GM12878 (cell line): ENCODE measurements at regions not wholly inside any gene's neighbourhood (a gene's known extent, or its start where the extent isn't known, plus 50 kb on each side); places are given as distances from the start of the nearest gene placed in this dataset.

Experiments used
- ATAC-seq: fragments of 200-7000 bp; cut with Tn5 transposase; 3 replicates; pipeline ENCODE4 v1.9.1; 2020; ENCODE audit warnings: mild to moderate bottlenecking, moderate library complexity
- BruUV-seq: library from RNA; stranded (reverse); fragments of 400-500 nt; replicated peaks from 2 replicates; lab custom pipeline; 2021; lab: Mats Ljungman, UMichigan
- CTCF ChIA-PET: fragments of 300-600 bp; sonication (Branson Sonifier 250); formaldehyde crosslinking; extraction: SDS; loops from one replicate; lab custom pipeline; 2021; ENCODE audit warnings: inconsistent platforms; lab: Yijun Ruan, JAX
- POLR2A ChIA-PET: fragments of 350-600 bp; formaldehyde crosslinking; extraction: SDS; loops from one replicate; lab custom pipeline; 2021; ENCODE audit warnings: inconsistent platforms; lab: Charles Lee
- RAD21 ChIA-PET: fragments of 300-600 bp; sonication (Branson Sonifier 250); formaldehyde crosslinking; loops from one replicate; lab custom pipeline; 2023; ENCODE audit warnings: antibody characterized with exemption; ENCODE audit not compliant: unreplicated experiment; lab: Charles Lee
- SMC1A ChIA-PET: fragments of 300-600 bp; sonication (Branson Sonifier 250); formaldehyde crosslinking; loops from one replicate; lab custom pipeline; 2023; ENCODE audit not compliant: unreplicated experiment, uncharacterized antibody; lab: Charles Lee
- DNase-seq: peaks from one replicate; pipeline ENCODE4 v3.0.0-alpha.2; 2011; ENCODE audit warnings: low read depth, low spot score
- FAIRE-seq: peaks from 3 replicates; lab custom pipeline; 2011; peaks lifted over from hg19 to GRCh38; lab: Jason Lieb, UNC
- H2AFZ ChIP-seq: 2 replicates; pipeline ENCODE4 v1.6.0; 2011; ENCODE audit warnings: low read depth, low read length, control low read depth; ENCODE audit not compliant: control insufficient read depth
- H3K27ac ChIP-seq: 2 replicates; pipeline ENCODE4 v1.5.1; 2011; ENCODE audit warnings: control low read depth; ENCODE audit not compliant: control insufficient read depth, insufficient read depth
- H3K27me3 ChIP-seq, 2 experiments: replicated peaks in 1 of 2; 2 replicates each; pipeline versions ENCODE4 v1.6.0 to v1.6.1; 2011; ENCODE audit warnings: low read length in 1 of 2; ENCODE audit not compliant: control insufficient read depth in 2 of 2, insufficient read depth in 2 of 2
- H3K36me3 ChIP-seq, 2 experiments: 2 replicates each; pipeline ENCODE4 v1.5.1; 2011; ENCODE audit warnings: low read length in 1 of 2; ENCODE audit not compliant: control insufficient read depth in 2 of 2, insufficient read depth in 2 of 2
- H3K4me1 ChIP-seq: 2 replicates; pipeline ENCODE4 v1.6.1; 2011; ENCODE audit warnings: mild to moderate bottlenecking, low read length, moderate library complexity, mixed read lengths; ENCODE audit not compliant: control insufficient read depth, insufficient read depth
- H3K4me2 ChIP-seq: 2 replicates; pipeline ENCODE4 v1.6.0; 2011; ENCODE audit warnings: control low read depth; ENCODE audit not compliant: control insufficient read depth, insufficient read depth
- H3K4me3 ChIP-seq: fragments of 200-600 bp; sonication (generic); 2 replicates; pipeline ENCODE4 v1.5.1; 2016
- H3K79me2 ChIP-seq: 2 replicates; pipeline ENCODE4 v1.6.0; 2011; ENCODE audit warnings: low read length; ENCODE audit not compliant: control insufficient read depth, insufficient read depth
- H3K9ac ChIP-seq: 2 replicates; pipeline ENCODE4 v1.8.0; 2011; ENCODE audit warnings: low read length, control low read depth, mixed read lengths; ENCODE audit not compliant: control insufficient read depth, insufficient read depth
- H3K9me3 ChIP-seq: replicated peaks from 3 replicates; pipeline ENCODE4 v1.5.1; 2011; ENCODE audit warnings: mild to moderate bottlenecking, low read length; ENCODE audit not compliant: control insufficient read depth, insufficient read depth
- H4K20me1 ChIP-seq: 2 replicates; pipeline ENCODE4 v1.6.0; 2011; ENCODE audit not compliant: control insufficient read depth, insufficient read depth
- ATF7 ChIP-seq: fragments of 450-650 bp; IDR thresholded peaks from 2 replicates; pipeline ENCODE4 v1.6.1; 2016; ENCODE audit warnings: low read depth, mild to moderate bottlenecking
- BACH1 ChIP-seq: fragments of 450-650 bp; IDR thresholded peaks from 2 replicates; pipeline ENCODE4 v1.6.1; 2017; ENCODE audit warnings: mild to moderate bottlenecking, borderline replicate concordance
- CBFB ChIP-seq: IDR thresholded peaks from 2 replicates; pipeline ENCODE4 v1.6.1; 2016; ENCODE audit warnings: antibody characterized with exemption, low read depth
- PKNOX1 ChIP-seq: fragments of 450-650 bp; IDR thresholded peaks from 2 replicates; pipeline ENCODE4 v1.6.1; 2016; ENCODE audit warnings: mild to moderate bottlenecking
- POLR2A ChIP-seq: IDR thresholded peaks from 2 replicates; pipeline ENCODE4 v1.6.1; 2011; ENCODE audit warnings: low read depth, mild to moderate bottlenecking, low read length
- PRDM15 ChIP-seq: fragments of 450-650 bp; formaldehyde crosslinking; IDR thresholded peaks from 2 replicates; pipeline ENCODE4 v1.4.0; 2020; ENCODE audit warnings: mild to moderate bottlenecking, moderate library complexity
- RAD21 ChIP-seq: IDR thresholded peaks from 2 replicates; pipeline ENCODE4 v1.6.1; 2011; ENCODE audit warnings: mild to moderate bottlenecking, low read depth, low read length, moderate library complexity; ENCODE audit not compliant: insufficient read depth
- STAT3 ChIP-seq: IDR thresholded peaks from 2 replicates; pipeline ENCODE4 v1.6.1; 2011; ENCODE audit warnings: low read depth, low read length, improper control_type of control experiment
- USF2 ChIP-seq: IDR thresholded peaks from 2 replicates; pipeline ENCODE4 v1.6.1; 2011; ENCODE audit warnings: low read depth, low read length, improper control_type of control experiment, borderline replicate concordance
- WRNIP1 ChIP-seq: IDR thresholded peaks from 2 replicates; pipeline ENCODE4 v1.6.1; 2011; ENCODE audit warnings: low read depth, low read length, improper control_type of control experiment, borderline replicate concordance
- ZSCAN29 ChIP-seq: fragments of 450-650 bp; IDR thresholded peaks from 2 replicates; pipeline ENCODE4 v1.6.1; 2017; ENCODE audit warnings: mild to moderate bottlenecking, moderate library complexity
- WGBS: methylation state at CpG from one replicate; pipeline ENCODE4 v1.1.6; 2016; ENCODE audit warnings: low lambda C conversion rate; ENCODE audit not compliant: insufficient replicate concordance, insufficient coverage; ENCODE audit errors: missing lambda C conversion rate; 5-methylcytosine and 5-hydroxymethylcytosine counted together
- in situ Hi-C: fragments of 300-500 bp; cut with MboI; formaldehyde crosslinking; loops from 9 replicates; pipeline ENCODE4 v1.14.3; 2018; ENCODE audit warnings: mixed read lengths
- intact Hi-C: fragments of 100-400 bp; cut with micrococcal nuclease; formaldehyde crosslinking; loops from one replicate; pipeline ENCODE4 v1.14.2; 2022; ENCODE audit not compliant: unreplicated experiment

GRCh38 chr3:166484470-166484869, 647.2 kb upstream of the BCHE start:
- in situ Hi-C loops (no loop called here), intact Hi-C loops (no loop called here)
- Histone ChIP-seq H3K4me2 (no peak overlapping the region), H4K20me1 (no peaks in the 10 kb centered on the region), H3K4me1 (no peaks in the 10 kb centered on the region), H3K9ac (no peak overlapping the region), H2AFZ (no peak overlapping the region), H3K4me3 (no peak overlapping the region), H3K27me3 (no peaks in the 10 kb centered on the region), H3K27ac (no peak overlapping the region), H3K79me2 (no peaks in the 10 kb centered on the region), H3K36me3 (no peaks in the 10 kb centered on the region), H3K9me3 (no peaks in the 10 kb centered on the region)
- POLR2A ChIA-PET = no interaction called here
- CTCF ChIA-PET = no interaction called here
- TF ChIP-seq USF2 (no peak), PRDM15 (no peak), ZSCAN29 (no peak), POLR2A (no peak), PKNOX1 (no peak), ATF7 (no peak), BACH1 (no peak), WRNIP1 (no peak), STAT3 (no peak), RAD21 (no peak), CBFB (no peak)
- no peak for DNase-seq
- no TSS peak for BruUV-seq
- FAIRE-seq = no peak
- RAD21 ChIA-PET = no interaction called here
- no peak for ATAC-seq
- SMC1A ChIA-PET = no interaction called here
- 10% methylated on average over 3 of the region's 3 CpGs for WGBS
